ENCODE measurements at regions not wholly inside any gene's neighbourhood (a gene's known extent, or its start where the extent isn't known, plus 50 kb on each side); places are given as distances from the start of the nearest gene placed in this dataset.

- no peak for DNase-seq (ENCODE audit: low read depth)
- TF ChIP-seq, protein P1, sequence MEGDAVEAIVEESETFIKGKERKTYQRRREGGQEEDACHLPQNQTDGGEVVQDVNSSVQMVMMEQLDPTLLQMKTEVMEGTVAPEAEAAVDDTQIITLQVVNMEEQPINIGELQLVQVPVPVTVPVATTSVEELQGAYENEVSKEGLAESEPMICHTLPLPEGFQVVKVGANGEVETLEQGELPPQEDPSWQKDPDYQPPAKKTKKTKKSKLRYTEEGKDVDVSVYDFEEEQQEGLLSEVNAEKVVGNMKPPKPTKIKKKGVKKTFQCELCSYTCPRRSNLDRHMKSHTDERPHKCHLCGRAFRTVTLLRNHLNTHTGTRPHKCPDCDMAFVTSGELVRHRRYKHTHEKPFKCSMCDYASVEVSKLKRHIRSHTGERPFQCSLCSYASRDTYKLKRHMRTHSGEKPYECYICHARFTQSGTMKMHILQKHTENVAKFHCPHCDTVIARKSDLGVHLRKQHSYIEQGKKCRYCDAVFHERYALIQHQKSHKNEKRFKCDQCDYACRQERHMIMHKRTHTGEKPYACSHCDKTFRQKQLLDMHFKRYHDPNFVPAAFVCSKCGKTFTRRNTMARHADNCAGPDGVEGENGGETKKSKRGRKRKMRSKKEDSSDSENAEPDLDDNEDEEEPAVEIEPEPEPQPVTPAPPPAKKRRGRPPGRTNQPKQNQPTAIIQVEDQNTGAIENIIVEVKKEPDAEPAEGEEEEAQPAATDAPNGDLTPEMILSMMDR (IDR thresholded peaks at IDR 0.05; ENCODE audit: insufficient read depth, low read depth, low read length, missing control alignments), result no peak
- H3K4me3 ChIP-seq (ENCODE audit: low read depth, low read length), result no peak overlapping the region
Measured at GRCh38 chr1:168945870-168946269, 160.6 kb upstream of the ATP1B1 start.

DNA sequence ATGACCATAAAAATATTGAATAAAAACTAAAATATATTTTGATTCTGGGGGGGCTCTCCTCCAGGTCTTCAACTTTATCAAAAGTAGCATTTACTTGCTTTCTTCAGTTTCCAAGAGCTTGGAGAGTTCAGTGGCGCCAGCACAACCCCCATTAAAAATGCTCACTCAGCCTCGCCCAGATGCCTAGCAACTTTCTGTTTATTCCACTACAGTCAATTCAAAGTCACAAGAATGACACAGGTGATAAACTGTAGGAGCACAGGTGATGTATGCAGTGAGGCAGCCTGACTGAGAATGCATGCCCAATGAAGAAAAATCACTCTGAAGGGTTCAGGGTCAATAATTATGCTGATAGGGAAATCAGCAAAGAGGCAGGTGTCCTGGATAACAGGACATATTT, 159.4 kb upstream of the ATP1B1 start:
- DNase-seq (ENCODE audit: low read depth), result no peak
- TF ChIP-seq, protein P1 (IDR thresholded peaks at IDR 0.05; ENCODE audit: insufficient read depth, low read depth, low read length, missing control alignments), result no peak
- no peak overlapping the region for H3K4me3 ChIP-seq (ENCODE audit: low read depth, low read length)

- no peak for DNase-seq (ENCODE audit: low read depth)
- TF ChIP-seq, protein P1 (IDR thresholded peaks at IDR 0.05; ENCODE audit: insufficient read depth, low read depth, low read length, missing control alignments), result no peak
- no peak overlapping the region for H3K4me3 ChIP-seq (ENCODE audit: low read depth, low read length)
Measured at GRCh38 chr1:168949672-168950071, 156.8 kb upstream of the ATP1B1 start.

- TF ChIP-seq, protein P1 (IDR thresholded peaks at IDR 0.05; ENCODE audit: insufficient read depth, low read depth, low read length, missing control alignments), result no peak
- H3K4me3 ChIP-seq (ENCODE audit: low read depth, low read length), result no peak overlapping the region
- DNase-seq (ENCODE audit: low read depth), result no peak
Measured at GRCh38 chr1:168957818-168958217, 148.7 kb upstream of the ATP1B1 start.

DNA sequence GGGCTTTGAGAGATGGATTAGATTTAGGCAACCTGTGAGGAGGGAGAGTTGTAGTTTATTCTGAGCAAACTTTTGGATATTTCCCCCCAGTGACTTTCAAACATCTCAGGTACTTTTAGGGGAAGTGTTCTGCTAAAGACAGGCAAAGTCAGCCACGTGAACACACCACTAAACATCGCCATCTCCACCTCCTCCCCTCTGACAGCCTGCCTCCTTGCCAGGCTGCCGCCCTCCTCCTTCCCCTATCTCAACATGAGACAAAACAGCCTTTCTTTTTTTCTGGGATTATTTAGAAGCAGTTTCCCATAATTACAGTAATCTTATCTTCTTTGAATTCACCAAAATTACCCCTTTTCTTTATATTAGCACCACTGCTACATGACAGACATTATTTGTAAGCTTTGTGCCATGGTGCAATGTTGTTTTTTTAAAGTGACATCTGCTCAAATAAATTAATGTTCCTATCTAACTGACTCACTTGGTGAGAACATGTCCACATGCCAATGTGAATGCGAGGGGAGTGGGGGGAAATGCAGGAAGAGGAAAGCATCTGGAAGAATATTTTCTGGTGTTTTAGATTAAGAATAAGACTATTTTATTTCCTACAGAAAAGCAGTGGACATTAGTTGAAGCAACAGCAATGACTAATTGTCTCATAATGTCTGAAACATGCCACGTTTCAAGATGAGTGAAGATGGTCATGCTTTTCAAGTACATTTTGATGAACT, 147.8 kb upstream of the ATP1B1 start:
- TF ChIP-seq, protein P1 (IDR thresholded peaks at IDR 0.05; ENCODE audit: insufficient read depth, low read depth, low read length, missing control alignments), result no peak
- DNase-seq (ENCODE audit: low read depth), result no peak

DNA sequence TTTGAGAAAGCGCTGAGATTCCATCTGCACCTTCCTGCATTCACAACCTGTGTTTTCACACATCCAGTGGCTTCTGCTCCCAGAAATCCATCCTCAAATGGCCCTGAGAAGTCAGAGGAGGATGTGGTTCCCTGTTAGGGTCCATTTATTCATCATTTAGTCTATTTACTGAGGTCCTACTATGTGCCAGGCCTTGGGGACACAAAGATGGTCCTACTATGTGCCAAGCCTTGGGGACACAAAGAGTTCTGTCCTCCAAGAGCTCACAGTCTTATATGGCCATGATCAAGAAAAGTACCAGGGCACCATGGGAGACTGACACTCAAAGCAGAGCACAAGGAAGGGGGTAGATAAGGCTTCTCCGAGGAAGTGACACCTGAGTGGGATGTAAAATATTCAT, 147.1 kb upstream of the ATP1B1 start:
- DNase-seq (ENCODE audit: low read depth), result no peak
- TF ChIP-seq, protein P1 (IDR thresholded peaks at IDR 0.05; ENCODE audit: insufficient read depth, low read depth, low read length, missing control alignments), result no peak
- H3K4me3 ChIP-seq (ENCODE audit: low read depth, low read length), result no peak overlapping the region

More for the DNA sequence above, 147.8 kb upstream of the ATP1B1 start:
- H3K4me3 ChIP-seq (ENCODE audit: low read depth, low read length), result no peak overlapping the region

DNA sequence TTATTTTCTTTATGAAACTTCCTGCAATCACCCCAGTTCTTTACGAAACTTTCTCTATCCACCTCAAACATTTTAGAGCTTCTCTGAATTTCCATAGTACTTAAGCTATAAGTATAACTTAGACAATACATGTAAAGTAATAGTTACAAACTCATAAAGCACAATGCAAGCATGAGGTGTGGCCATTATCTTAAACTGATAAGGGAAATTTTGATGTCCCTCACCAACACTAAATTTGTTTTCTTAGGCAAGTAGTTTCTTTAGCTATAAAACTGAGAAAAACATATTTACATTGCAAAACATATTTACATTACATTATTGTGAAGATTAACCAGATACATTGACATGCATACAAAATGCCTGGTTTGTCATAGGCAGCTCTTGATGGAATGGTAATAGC, 146.4 kb upstream of the ATP1B1 start:
- DNase-seq (ENCODE audit: low read depth), result no peak
- no peak overlapping the region for H3K4me3 ChIP-seq (ENCODE audit: low read depth, low read length)
- TF ChIP-seq, protein P1 (IDR thresholded peaks at IDR 0.05; ENCODE audit: insufficient read depth, low read depth, low read length, missing control alignments), result no peak
